ENCODE measurements at regions not wholly inside any gene's neighbourhood (a gene's known extent, or its start where the extent isn't known, plus 50 kb on each side); places are given as distances from the start of the nearest gene placed in this dataset.

GRCh38 chr4:186838295-186838694, 114.6 kb upstream of the FAT1 start:
- ChIA-PET CTCF (no interaction called here), POLR2A (ENCODE audit: low non-redundant PET) (no interaction called here)
- Histone ChIP-seq H3K4me1 (ENCODE audit: insufficient read depth, low read length, poor library complexity, severe bottlenecking) (no peaks in the 10 kb centered on the region), H3K27me3 (replicated peaks; ENCODE audit: insufficient read depth, low read depth, low read length, poor library complexity) (no peaks in the 10 kb centered on the region), H3K9me3 (ENCODE audit: low read depth, low read length, poor library complexity, severe bottlenecking) (no peaks in the 10 kb centered on the region), H3K27ac (ENCODE audit: low read depth, low read length, poor library complexity, severe bottlenecking) (no peak overlapping the region), H3K36me3 (ENCODE audit: insufficient read depth, low read length, poor library complexity, severe bottlenecking) (no peaks in the 10 kb centered on the region), H3K4me3 (ENCODE audit: low read depth, low read length, poor library complexity, severe bottlenecking) (no peak overlapping the region)
- intact Hi-C loops (cut with micrococcal nuclease; ENCODE audit: unreplicated experiment), result no loop called here
- BruUV-seq (replicated peaks), result no TSS peak
- TF ChIP-seq EZH2 (IDR thresholded peaks at IDR 0.05; ENCODE audit: borderline replicate concordance, low read depth, low read length, poor library complexity, severe bottlenecking), result no peak
- TF ChIP-seq CTCF (conservative IDR thresholded peaks at IDR 0.05; ENCODE audit: low read depth, low read length), result no peak
- DNase-seq (ENCODE audit: low spot score), result no peak

- DNase-seq (ENCODE audit: low spot score), result peak; percentile 29
- intact Hi-C loops (cut with micrococcal nuclease; ENCODE audit: unreplicated experiment), result no loop called here
- TF ChIP-seq EZH2 (IDR thresholded peaks at IDR 0.05; ENCODE audit: borderline replicate concordance, low read depth, low read length, poor library complexity, severe bottlenecking) (no peak), CTCF (conservative IDR thresholded peaks at IDR 0.05; ENCODE audit: low read depth, low read length) (no peak)
- ChIA-PET POLR2A (ENCODE audit: low non-redundant PET) (no interaction called here), CTCF (no interaction called here)
- Histone ChIP-seq H3K36me3 (ENCODE audit: insufficient read depth, low read length, poor library complexity, severe bottlenecking) (no peaks in the 10 kb centered on the region), H3K9me3 (ENCODE audit: low read depth, low read length, poor library complexity, severe bottlenecking) (no peaks in the 10 kb centered on the region), H3K4me1 (ENCODE audit: insufficient read depth, low read length, poor library complexity, severe bottlenecking) (peaks cover under 1% of the 10 kb centered on the region), H3K27me3 (replicated peaks; ENCODE audit: insufficient read depth, low read depth, low read length, poor library complexity) (no peaks in the 10 kb centered on the region), H3K4me3 (ENCODE audit: low read depth, low read length, poor library complexity, severe bottlenecking) (no peak overlapping the region), H3K27ac (ENCODE audit: low read depth, low read length, poor library complexity, severe bottlenecking) (no peak overlapping the region)
- no TSS peak for BruUV-seq (replicated peaks)
These were observed 115.7 kb upstream of the FAT1 start for GRCh38 chr4:186839122-186840037.

GRCh38 chr4:186840222-186840701, 116.6 kb upstream of the FAT1 start:
- POLR2A ChIA-PET (ENCODE audit: low non-redundant PET), result interaction anchor here (0.6 kb wide), 1 partner anchor 11 kb away, joined by 13 read pairs; no protein-coding TSS in a partner anchor
- no peak for DNase-seq (ENCODE audit: low spot score)
- Histone ChIP-seq H3K27ac (ENCODE audit: low read depth, low read length, poor library complexity, severe bottlenecking) (no peak overlapping the region), H3K27me3 (replicated peaks; ENCODE audit: insufficient read depth, low read depth, low read length, poor library complexity) (no peaks in the 10 kb centered on the region), H3K36me3 (ENCODE audit: insufficient read depth, low read length, poor library complexity, severe bottlenecking) (no peaks in the 10 kb centered on the region), H3K9me3 (ENCODE audit: low read depth, low read length, poor library complexity, severe bottlenecking) (no peaks in the 10 kb centered on the region), H3K4me3 (ENCODE audit: low read depth, low read length, poor library complexity, severe bottlenecking) (no peak overlapping the region), H3K4me1 (ENCODE audit: insufficient read depth, low read length, poor library complexity, severe bottlenecking) (peaks cover 10% of the 10 kb centered on the region)
- no peak for TF ChIP-seq CTCF (conservative IDR thresholded peaks at IDR 0.05; ENCODE audit: low read depth, low read length)
- intact Hi-C loops (cut with micrococcal nuclease; ENCODE audit: unreplicated experiment), result no loop called here
- CTCF ChIA-PET, result no interaction called here
- BruUV-seq (replicated peaks), result no TSS peak

Measured in A673 (cell line).